Muscle layer of duodenum (tissue), 2 donors: ENCODE measurements at regions not wholly inside any gene's neighbourhood (a gene's known extent, or its start where the extent isn't known, plus 50 kb on each side); places are given as distances from the start of the nearest gene placed in this dataset.

Experiments
- H3K27ac ChIP-seq: one replicate; pipeline ENCODE4 v1.7.0; 2013; ENCODE audit warnings: mild to moderate bottlenecking, low read length
- H3K27me3 ChIP-seq: one replicate; pipeline ENCODE4 v1.7.0; 2013; ENCODE audit warnings: low read depth, mild to moderate bottlenecking, control low read depth, low read length
- H3K36me3 ChIP-seq, 2 donors: one replicate each; pipeline ENCODE4 v1.7.0; 2013; ENCODE audit warnings: low read length in 2 of 2, control low read depth in 1 of 2, mild to moderate bottlenecking in 1 of 2; ENCODE audit not compliant: insufficient read depth in 2 of 2, control insufficient read depth in 1 of 2
- H3K4me1 ChIP-seq, 2 donors: one replicate each; pipeline ENCODE4 v1.7.0; 2013; ENCODE audit warnings: low read length in 2 of 2, mild to moderate bottlenecking in 2 of 2, control low read depth in 1 of 2, moderate library complexity in 1 of 2; ENCODE audit not compliant: insufficient read depth in 2 of 2, control insufficient read depth in 1 of 2
- H3K4me3 ChIP-seq, 2 donors: one replicate each; pipeline ENCODE4 v1.7.0; 2013; ENCODE audit warnings: low read length in 2 of 2, low read depth in 1 of 2, mild to moderate bottlenecking in 1 of 2
- H3K9me3 ChIP-seq, 2 donors: one replicate each; pipeline ENCODE4 v1.7.0; 2013; ENCODE audit warnings: low read length in 2 of 2, control low read depth in 1 of 2, mild to moderate bottlenecking in 1 of 2; ENCODE audit not compliant: control insufficient read depth in 1 of 2
- donor health status: healthy.

DNA sequence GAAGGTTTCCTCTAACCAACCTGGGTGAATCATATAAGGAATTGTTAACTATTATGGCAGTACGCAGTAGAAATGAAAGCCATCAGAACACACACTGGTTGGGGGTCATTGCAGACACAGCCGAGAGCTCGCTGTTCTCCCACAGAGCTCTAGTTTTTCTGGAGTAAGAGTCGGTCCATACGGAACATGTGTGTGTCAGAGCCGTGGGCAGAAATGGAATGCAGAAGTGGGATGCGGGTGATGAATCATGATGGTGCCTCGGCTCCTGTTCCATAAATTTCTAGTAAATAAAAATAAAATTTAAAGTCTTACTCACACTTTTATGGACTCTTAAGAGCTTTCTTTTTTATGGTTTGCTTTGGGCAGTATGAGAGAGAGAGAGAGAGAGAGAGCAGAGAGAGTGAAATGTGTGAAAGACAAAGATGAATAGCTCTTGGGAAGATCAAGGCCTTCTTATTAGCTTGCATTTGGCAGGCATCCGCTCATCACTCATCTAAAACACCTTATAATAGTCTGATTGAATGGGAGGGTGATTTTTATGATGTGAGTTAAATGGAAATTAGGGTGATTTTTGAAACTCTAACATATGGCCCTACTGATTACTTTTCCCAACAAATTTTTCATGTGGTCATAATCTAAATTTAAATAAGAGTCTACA is 98.8 kb upstream of the PFKP start:
- Histone ChIP-seq H3K27me3 (no peaks in the 10 kb centered on the region), H3K27ac (no peak overlapping the region), H3K4me1 (no peaks in the 10 kb centered on the region), H3K36me3 (no peaks in the 10 kb centered on the region), H3K4me3 (no peak overlapping the region), H3K9me3 (no peaks in the 10 kb centered on the region)

DNA sequence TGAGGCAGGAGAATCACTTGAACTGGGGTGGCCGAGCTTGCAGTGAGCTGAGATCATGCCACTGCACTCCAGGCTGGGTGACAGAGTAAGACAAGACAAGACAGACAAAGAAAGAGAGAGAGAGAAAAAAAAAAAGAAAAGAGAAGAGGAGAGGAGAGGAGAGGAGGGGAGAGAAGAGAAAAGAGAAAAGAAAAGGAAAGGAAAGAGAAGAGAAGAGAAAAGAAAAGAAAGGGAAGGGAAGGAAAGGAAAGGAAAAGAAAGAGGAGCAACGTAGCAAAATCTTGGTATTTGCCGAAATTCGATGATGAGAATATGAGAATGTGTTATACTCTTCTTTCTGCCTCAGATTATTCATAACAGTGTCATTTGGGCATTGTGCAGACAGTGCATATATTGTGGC is 101.2 kb upstream of the PFKP start:
- Histone ChIP-seq H3K27ac (no peak overlapping the region), H3K4me3 (no peak overlapping the region), H3K36me3 (no peaks in the 10 kb centered on the region), H3K9me3 (peaks cover 0 to 7% of the 10 kb centered on the region in 2 donors), H3K27me3 (no peaks in the 10 kb centered on the region), H3K4me1 (no peaks in the 10 kb centered on the region)

- Histone ChIP-seq H3K9me3 (peaks cover 0 to 7% of the 10 kb centered on the region in 2 donors), H3K27me3 (no peaks in the 10 kb centered on the region), H3K36me3 (no peaks in the 10 kb centered on the region), H3K4me3 (no peak overlapping the region), H3K4me1 (no peaks in the 10 kb centered on the region), H3K27ac (no peak overlapping the region)
These were observed 102.6 kb upstream of the PFKP start for GRCh38 chr10:2964632-2965296.

GRCh38 chr10:2963889-2964631 is 103.3 kb upstream of the PFKP start:
- H3K27me3 ChIP-seq: no peaks in the 10 kb centered on the region
- peaks cover 0 to 7% of the 10 kb centered on the region in 2 donors for H3K9me3 ChIP-seq
- no peak overlapping the region for H3K27ac ChIP-seq
- H3K4me3 ChIP-seq: no peak overlapping the region
- H3K4me1 ChIP-seq: no peaks in the 10 kb centered on the region
- H3K36me3 ChIP-seq: no peaks in the 10 kb centered on the region

GRCh38 chr10:2962194-2962593 is 105.2 kb upstream of the PFKP start:
- Histone ChIP-seq H3K27ac (no peak overlapping the region), H3K4me1 (no peaks in the 10 kb centered on the region), H3K9me3 (peaks cover 0 to 7% of the 10 kb centered on the region in 2 donors), H3K27me3 (no peaks in the 10 kb centered on the region), H3K4me3 (no peak overlapping the region), H3K36me3 (no peaks in the 10 kb centered on the region)

DNA sequence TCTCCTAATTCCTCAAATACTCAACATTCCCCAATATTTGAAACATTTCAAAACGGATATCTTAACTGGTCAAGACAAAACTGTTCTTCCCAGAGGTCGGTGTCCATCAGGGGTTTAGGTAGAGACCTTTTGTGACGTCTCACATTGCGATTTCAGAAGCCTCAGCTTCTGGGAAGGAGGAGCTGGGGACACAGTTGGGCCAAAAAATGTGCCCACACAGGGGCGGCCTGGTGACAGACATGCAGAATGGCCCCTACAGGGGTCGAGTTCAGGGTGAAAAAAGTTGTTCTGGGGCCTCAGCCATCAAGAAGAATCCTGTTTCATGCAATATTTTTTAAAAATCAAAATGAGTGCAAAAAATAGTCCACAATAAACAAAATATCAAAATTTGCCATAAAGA is 108.7 kb upstream of the PFKP start:
- H3K9me3 ChIP-seq: peaks cover 0 to 7% of the 10 kb centered on the region in 2 donors
- H3K4me1 ChIP-seq: no peaks in the 10 kb centered on the region
- H3K4me3 ChIP-seq: no peak overlapping the region
- no peaks in the 10 kb centered on the region for H3K27me3 ChIP-seq
- H3K36me3 ChIP-seq: no peaks in the 10 kb centered on the region
- no peak overlapping the region for H3K27ac ChIP-seq

GRCh38 chr10:2957785-2958184 is 109.6 kb upstream of the PFKP start:
- Histone ChIP-seq H3K4me3 (no peak overlapping the region), H3K27me3 (no peaks in the 10 kb centered on the region), H3K36me3 (no peaks in the 10 kb centered on the region), H3K27ac (no peak overlapping the region), H3K4me1 (no peaks in the 10 kb centered on the region), H3K9me3 (peaks cover 0 to 7% of the 10 kb centered on the region in 2 donors)

- Histone ChIP-seq H3K4me1 (no peaks in the 10 kb centered on the region), H3K27me3 (peaks cover 4% of the 10 kb centered on the region), H3K9me3 (no peaks in the 10 kb centered on the region), H3K36me3 (no peaks in the 10 kb centered on the region), H3K4me3 (no peak overlapping the region), H3K27ac (no peak overlapping the region)
These were observed 112.3 kb upstream of the PFKP start for GRCh38 chr10:2955064-2955463.

- Histone ChIP-seq H3K9me3 (no peaks in the 10 kb centered on the region), H3K4me1 (no peaks in the 10 kb centered on the region), H3K27ac (no peak overlapping the region), H3K36me3 (no peaks in the 10 kb centered on the region), H3K4me3 (no peak overlapping the region), H3K27me3 (peaks cover 4% of the 10 kb centered on the region)
These were observed 113.9 kb upstream of the PFKP start for GRCh38 chr10:2953495-2953894.

DNA sequence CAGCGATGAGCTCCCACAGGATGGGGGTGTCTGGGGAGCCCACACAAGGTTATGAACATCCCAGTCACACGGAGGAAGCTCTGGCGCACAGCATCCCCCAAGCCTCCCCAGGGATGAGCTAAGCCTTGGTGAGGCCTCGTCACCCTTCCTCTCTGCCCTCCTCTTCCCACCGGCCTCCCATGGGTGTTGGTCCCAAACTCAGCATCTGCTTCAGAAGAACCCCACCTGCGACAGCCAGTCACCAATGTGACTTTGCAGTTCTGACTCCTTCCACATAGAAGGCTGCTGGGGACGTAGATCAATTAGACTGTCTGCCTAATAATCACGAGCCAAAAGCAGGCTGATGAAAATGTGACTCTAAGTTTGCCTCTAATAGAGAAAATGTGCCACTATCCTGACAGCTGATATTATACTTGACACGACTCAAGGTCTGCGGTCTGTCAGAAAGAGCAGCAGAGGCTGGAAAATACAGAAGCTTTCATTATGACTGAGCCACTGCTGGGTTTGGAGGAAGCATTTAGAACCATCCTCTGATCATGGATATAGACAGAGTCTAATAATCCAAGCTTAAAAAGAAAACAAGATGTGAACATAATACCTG is 116.0 kb upstream of the PFKP start:
- Histone ChIP-seq H3K4me1 (no peaks in the 10 kb centered on the region), H3K27me3 (peaks cover 4% of the 10 kb centered on the region)

DNA sequence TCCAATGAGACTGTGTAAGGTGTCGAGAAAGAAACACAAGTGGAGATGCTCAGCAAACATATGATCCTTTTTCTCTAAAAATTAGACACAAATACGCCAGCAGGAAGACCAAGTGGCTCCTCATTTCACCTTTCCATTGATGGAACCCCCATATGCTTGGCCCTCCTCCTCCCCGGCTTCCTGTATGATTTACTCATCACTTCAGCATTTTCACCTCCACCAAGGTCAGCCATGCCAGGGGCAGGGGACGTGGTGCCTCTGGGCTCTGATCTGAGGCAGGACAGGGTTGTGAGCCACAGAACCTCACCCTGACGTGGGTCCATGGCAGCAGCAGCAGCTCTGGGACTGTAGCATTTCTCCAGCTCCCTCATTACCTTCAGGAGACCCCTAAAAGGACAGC is 116.8 kb upstream of the PFKP start:
- Histone ChIP-seq H3K27me3 (peaks cover 9% of the 10 kb centered on the region), H3K4me1 (no peaks in the 10 kb centered on the region), H3K9me3 (no peaks in the 10 kb centered on the region), H3K4me3 (no peak overlapping the region), H3K27ac (no peak overlapping the region), H3K36me3 (no peaks in the 10 kb centered on the region)

More for the DNA sequence above, 116.0 kb upstream of the PFKP start:
- H3K9me3 ChIP-seq: no peaks in the 10 kb centered on the region
- no peak overlapping the region for H3K4me3 ChIP-seq
- H3K36me3 ChIP-seq: no peaks in the 10 kb centered on the region
- no peak overlapping the region for H3K27ac ChIP-seq
